GM13977 (cell line): ENCODE measurements at regions not wholly inside any gene's neighbourhood (a gene's known extent, or its start where the extent isn't known, plus 50 kb on each side); places are given as distances from the start of the nearest gene placed in this dataset.

Experiments used
- DNase-seq: peaks from one replicate; pipeline ENCODE4 v3.0.0; 2012; ENCODE audit warnings: low spot score
- CTCF ChIP-seq: IDR thresholded peaks from 2 replicates; pipeline ENCODE4 v1.5.1; 2012; ENCODE audit warnings: mild to moderate bottlenecking, control low read depth; ENCODE audit not compliant: insufficient read depth; ENCODE audit errors: extremely low read depth, missing control alignments
- in situ Hi-C: fragments of 300-500 bp; cut with MboI; formaldehyde crosslinking; loops from one replicate; pipeline ENCODE4 v1.12.0; 2022; ENCODE audit warnings: low sequenced_read_pairs, low pct_unique_long_range_greater_than_20kb, mixed read lengths, inconsistent platforms; ENCODE audit not compliant: unreplicated experiment

- no peak for DNase-seq
- in situ Hi-C loops = no loop called here
These were observed 384.4 kb downstream of the EIPR1 start for GRCh38 chr2:2993172-2993692.

GRCh38 chr2:2992634-2993033 lies 385.0 kb downstream of the EIPR1 start:
- TF ChIP-seq CTCF = no peak
- in situ Hi-C loops = no loop called here
- DNase-seq = no peak

More at GRCh38 chr2:2993172-2993692, 384.4 kb downstream of the EIPR1 start:
- no peak for TF ChIP-seq CTCF

- DNase-seq = no peak
- in situ Hi-C loops = no loop called here
- TF ChIP-seq CTCF = no peak
These were observed 392.6 kb downstream of the EIPR1 start for GRCh38 chr2:2985020-2985419.

- no peak for DNase-seq
- no peak for TF ChIP-seq CTCF
These were observed 396.6 kb downstream of the EIPR1 start for GRCh38 chr2:2981000-2981399.

GRCh38 chr2:2974982-2975381 lies 402.6 kb downstream of the EIPR1 start:
- in situ Hi-C loops = no loop called here
- no peak for DNase-seq
- no peak for TF ChIP-seq CTCF

More at GRCh38 chr2:2981000-2981399, 396.6 kb downstream of the EIPR1 start:
- in situ Hi-C loops = no loop called here

- in situ Hi-C loops = no loop called here
These were observed 417.0 kb downstream of the EIPR1 start for GRCh38 chr2:2960441-2961133.

More at GRCh38 chr2:2960441-2961133, 417.0 kb downstream of the EIPR1 start:
- no peak for DNase-seq
- TF ChIP-seq CTCF = no peak
